ENCODE measurements at regions not wholly inside any gene's neighbourhood (a gene's known extent, or its start where the extent isn't known, plus 50 kb on each side); places are given as distances from the start of the nearest gene placed in this dataset.

GRCh38 chr6:128696691-128697689, 176.6 kb upstream of the PTPRK start:
- H3K9me2 ChIP-seq (replicated peaks; ENCODE audit: insufficient read depth, low read length): no peaks in the 10 kb centered on the region
- no peaks in the 10 kb centered on the region for H3K9me3 ChIP-seq (replicated peaks; ENCODE audit: insufficient read depth, low read length)
- DNase-seq: no peak

GRCh38 chr6:128694303-128695009, 174.1 kb upstream of the PTPRK start:
- TF ChIP-seq CTCF (IDR thresholded peaks at IDR 0.05; ENCODE audit: low read length) (no peak), EZH2 (optimal IDR thresholded peaks at IDR 0.05; ENCODE audit: low read depth, low read length) (no peak), EZH2phosphoT487 (IDR thresholded peaks at IDR 0.05; ENCODE audit: low read length) (no peak)
- H3K36me3 ChIP-seq (replicated peaks; ENCODE audit: insufficient read depth, low read length): no peaks in the 10 kb centered on the region
- H3K4me2 ChIP-seq (ENCODE audit: low read depth, low read length): no peak overlapping the region
- H3K4me3 ChIP-seq (ENCODE audit: low read length): no peak overlapping the region
- no peak overlapping the region for H3K9ac ChIP-seq (ENCODE audit: low read length)
- no peaks in the 10 kb centered on the region for H4K20me1 ChIP-seq (ENCODE audit: insufficient read depth, low read length)
- H3K79me2 ChIP-seq (ENCODE audit: low read length): no peaks in the 10 kb centered on the region
- H3K4me1 ChIP-seq (ENCODE audit: low read length): no peaks in the 10 kb centered on the region
- no peaks in the 10 kb centered on the region for H3F3A ChIP-seq (ENCODE audit: insufficient read depth, low read length)
- no peaks in the 10 kb centered on the region for H3K9me2 ChIP-seq (replicated peaks; ENCODE audit: insufficient read depth, low read length)
- no peak overlapping the region for H2AFZ ChIP-seq (ENCODE audit: low read length)
- H3K27ac ChIP-seq (ENCODE audit: low read length): no peak overlapping the region
- H3K9me3 ChIP-seq (replicated peaks; ENCODE audit: insufficient read depth, low read length): no peaks in the 10 kb centered on the region
- no peaks in the 10 kb centered on the region for H3K27me3 ChIP-seq (replicated peaks; ENCODE audit: insufficient read depth, low read length)
- no peak for DNase-seq

More at GRCh38 chr6:128696691-128697689, 176.6 kb upstream of the PTPRK start:
- no peak overlapping the region for H3K9ac ChIP-seq (ENCODE audit: low read length)
- no peak overlapping the region for H3K4me2 ChIP-seq (ENCODE audit: low read depth, low read length)
- H3K79me2 ChIP-seq (ENCODE audit: low read length): no peaks in the 10 kb centered on the region
- no peak overlapping the region for H3K27ac ChIP-seq (ENCODE audit: low read length)
- H2AFZ ChIP-seq (ENCODE audit: low read length): no peak overlapping the region
- H3K4me3 ChIP-seq (ENCODE audit: low read length): no peak overlapping the region
- H3K4me1 ChIP-seq (ENCODE audit: low read length): no peaks in the 10 kb centered on the region
- no peak for TF ChIP-seq EZH2 (optimal IDR thresholded peaks at IDR 0.05; ENCODE audit: low read depth, low read length)
- no peak for TF ChIP-seq EZH2phosphoT487 (IDR thresholded peaks at IDR 0.05; ENCODE audit: low read length)
- no peak for TF ChIP-seq CTCF (IDR thresholded peaks at IDR 0.05; ENCODE audit: low read length)
- no peaks in the 10 kb centered on the region for H4K20me1 ChIP-seq (ENCODE audit: insufficient read depth, low read length)
- H3K27me3 ChIP-seq (replicated peaks; ENCODE audit: insufficient read depth, low read length): no peaks in the 10 kb centered on the region
- no peaks in the 10 kb centered on the region for H3K36me3 ChIP-seq (replicated peaks; ENCODE audit: insufficient read depth, low read length)
- no peaks in the 10 kb centered on the region for H3F3A ChIP-seq (ENCODE audit: insufficient read depth, low read length)

GRCh38 chr6:128690063-128690462, 169.7 kb upstream of the PTPRK start:
- H3K9me3 ChIP-seq (replicated peaks; ENCODE audit: insufficient read depth, low read length): no peaks in the 10 kb centered on the region
- no peaks in the 10 kb centered on the region for H3K79me2 ChIP-seq (ENCODE audit: low read length)
- no peak for TF ChIP-seq EZH2phosphoT487 (IDR thresholded peaks at IDR 0.05; ENCODE audit: low read length)
- no peaks in the 10 kb centered on the region for H3F3A ChIP-seq (ENCODE audit: insufficient read depth, low read length)
- no peak overlapping the region for H3K27ac ChIP-seq (ENCODE audit: low read length)
- no peaks in the 10 kb centered on the region for H3K36me3 ChIP-seq (replicated peaks; ENCODE audit: insufficient read depth, low read length)
- no peaks in the 10 kb centered on the region for H3K9me2 ChIP-seq (replicated peaks; ENCODE audit: insufficient read depth, low read length)
- no peak overlapping the region for H2AFZ ChIP-seq (ENCODE audit: low read length)
- H4K20me1 ChIP-seq (ENCODE audit: insufficient read depth, low read length): no peaks in the 10 kb centered on the region
- H3K27me3 ChIP-seq (replicated peaks; ENCODE audit: insufficient read depth, low read length): no peaks in the 10 kb centered on the region
- H3K4me3 ChIP-seq (ENCODE audit: low read length): no peak overlapping the region
- no peaks in the 10 kb centered on the region for H3K4me1 ChIP-seq (ENCODE audit: low read length)
- H3K9ac ChIP-seq (ENCODE audit: low read length): no peak overlapping the region
- no peak overlapping the region for H3K4me2 ChIP-seq (ENCODE audit: low read depth, low read length)
- DNase-seq: no peak

All from MM.1S (cell line).